BLaER1 treated with 17β-estradiol and CSF1 and Interleukin-3, amounts not matched to agents 10 nM and 100 nM (cell line): ENCODE measurements at regions not wholly inside any gene's neighbourhood (a gene's known extent, or its start where the extent isn't known, plus 50 kb on each side); places are given as distances from the start of the nearest gene placed in this dataset.

ENCODE experiments used
- H3K27ac ChIP-seq, 11 experiments: shearing (Covaris generic); formaldehyde crosslinking; 2 replicates each; pipeline ENCODE4 v1.8.1; 2022
- H3K27me3 ChIP-seq, 11 experiments: shearing (Covaris generic); formaldehyde crosslinking; 2 replicates each; pipeline ENCODE4 v1.8.1; 2022
- H3K36me3 ChIP-seq, 11 experiments: shearing (Covaris generic); formaldehyde crosslinking; 2 replicates each; pipeline ENCODE4 v1.8.1; 2022
- H3K4me1 ChIP-seq, 10 experiments: shearing (Covaris generic); formaldehyde crosslinking; 2 replicates each; pipeline ENCODE4 v1.8.1; 2022
- H3K4me2 ChIP-seq, 11 experiments: shearing (Covaris generic); formaldehyde crosslinking; 2 replicates each; pipeline ENCODE4 v1.8.1; 2022
- H3K4me3 ChIP-seq, 10 experiments: shearing (Covaris generic); formaldehyde crosslinking; 2 replicates each; pipeline ENCODE4 v1.8.1; 2022
- H3K9ac ChIP-seq, 11 experiments: shearing (Covaris generic); formaldehyde crosslinking; 2 replicates each; pipeline ENCODE4 v1.8.1; 2022
- H3K9me3 ChIP-seq, 11 experiments: shearing (Covaris generic); formaldehyde crosslinking; replicated peaks in 1 of 11; 2 replicates each; pipeline ENCODE4 v1.8.1; 2022
- H4K20me1 ChIP-seq, 11 experiments: shearing (Covaris generic); formaldehyde crosslinking; 2 replicates each; pipeline ENCODE4 v1.8.1; 2022
- Cebpa-rat ChIP-seq, 11 experiments: shearing (Covaris generic); IDR thresholded peaks; 2 replicates each; pipeline ENCODE4 v1.8.1; 2022

- H3K27me3 ChIP-seq = no peaks in the 10 kb centered on the region
- H3K36me3 ChIP-seq = no peaks in the 10 kb centered on the region
- H4K20me1 ChIP-seq = no peaks in the 10 kb centered on the region
- peaks cover 5 to 24% (median 11%) of the 10 kb centered on the region in 10 experiments; a peak in 16 of 20 replicates for H3K4me1 ChIP-seq
- H3K9me3 ChIP-seq = peaks cover 0 to 8% (median 0%) of the 10 kb centered on the region in 11 experiments; a peak in 1 of 22 replicates
- TF ChIP-seq Cebpa-rat (IDR thresholded peaks at IDR 0.05) = no peak
- H3K9ac ChIP-seq = no peak overlapping the region
- H3K27ac ChIP-seq = no peak overlapping the region; a peak in 1 of 22 replicates
- peak overlapping the region; percentile 6 to 56 (median 36); a peak in 16 of 22 replicates for H3K4me2 ChIP-seq
- H3K4me3 ChIP-seq = no peak overlapping the region
Observed at GRCh38 chr12:69157023-69157655, 82.2 kb upstream of the CPSF6 start.

- no peak overlapping the region for H3K27ac ChIP-seq
- H3K27me3 ChIP-seq = no peaks in the 10 kb centered on the region
- peaks cover under 1 to 5% (median 1%) of the 10 kb centered on the region in 10 experiments; a peak in 15 of 20 replicates for H3K4me1 ChIP-seq
- H4K20me1 ChIP-seq = no peaks in the 10 kb centered on the region
- peaks cover 0 to 8% (median 0%) of the 10 kb centered on the region in 11 experiments; a peak in 1 of 22 replicates for H3K9me3 ChIP-seq
- no peak overlapping the region for H3K9ac ChIP-seq
- no peak for TF ChIP-seq Cebpa-rat (IDR thresholded peaks at IDR 0.05)
- H3K36me3 ChIP-seq = no peaks in the 10 kb centered on the region
- no peak overlapping the region for H3K4me2 ChIP-seq
- H3K4me3 ChIP-seq = no peak overlapping the region
Observed at GRCh38 chr12:69161829-69162228, 77.5 kb upstream of the CPSF6 start.

GRCh38 chr12:69163681-69164362, 75.5 kb upstream of the CPSF6 start:
- Histone ChIP-seq H3K4me1 (0 out of 20 replicates have a peak, but pooled peaks cover 0 to 3% (median 0%) of the 10 kb centered on the region in 10 experiments), H3K4me3 (no peak overlapping the region), H3K9me3 (peaks cover 0 to 8% (median 0%) of the 10 kb centered on the region in 11 experiments; a peak in 1 of 22 replicates), H3K36me3 (no peaks in the 10 kb centered on the region), H3K27me3 (no peaks in the 10 kb centered on the region), H3K27ac (no peak overlapping the region), H3K4me2 (no peak overlapping the region), H4K20me1 (no peaks in the 10 kb centered on the region), H3K9ac (no peak overlapping the region)
- no peak for TF ChIP-seq Cebpa-rat (IDR thresholded peaks at IDR 0.05)

GRCh38 chr12:69167648-69168165, 71.7 kb upstream of the CPSF6 start:
- no peaks in the 10 kb centered on the region for H4K20me1 ChIP-seq
- no peak overlapping the region for H3K4me3 ChIP-seq
- no peaks in the 10 kb centered on the region for H3K4me1 ChIP-seq
- TF ChIP-seq Cebpa-rat (IDR thresholded peaks at IDR 0.05) = no peak
- no peaks in the 10 kb centered on the region for H3K36me3 ChIP-seq
- H3K27ac ChIP-seq = no peak overlapping the region
- no peaks in the 10 kb centered on the region for H3K27me3 ChIP-seq
- H3K4me2 ChIP-seq = no peak overlapping the region
- no peak overlapping the region for H3K9ac ChIP-seq
- no peaks in the 10 kb centered on the region for H3K9me3 ChIP-seq

GRCh38 chr12:69168363-69168762, 71.0 kb upstream of the CPSF6 start:
- no peaks in the 10 kb centered on the region for H4K20me1 ChIP-seq
- TF ChIP-seq Cebpa-rat (IDR thresholded peaks at IDR 0.05) = no peak
- no peak overlapping the region for H3K4me2 ChIP-seq
- no peaks in the 10 kb centered on the region for H3K9me3 ChIP-seq
- H3K4me1 ChIP-seq = no peaks in the 10 kb centered on the region
- no peaks in the 10 kb centered on the region for H3K36me3 ChIP-seq
- no peak overlapping the region for H3K9ac ChIP-seq
- H3K4me3 ChIP-seq = no peak overlapping the region
- H3K27ac ChIP-seq = no peak overlapping the region
- H3K27me3 ChIP-seq = no peaks in the 10 kb centered on the region

GRCh38 chr12:69168828-69169227, 70.5 kb upstream of the CPSF6 start:
- TF ChIP-seq Cebpa-rat (IDR thresholded peaks at IDR 0.05) = no peak

GRCh38 chr12:69170293-69170692, 69.1 kb upstream of the CPSF6 start:
- Histone ChIP-seq H3K36me3 (no peaks in the 10 kb centered on the region), H3K4me1 (no peaks in the 10 kb centered on the region), H3K27ac (no peak overlapping the region), H3K4me3 (no peak overlapping the region), H3K27me3 (no peaks in the 10 kb centered on the region), H3K4me2 (no peak overlapping the region), H4K20me1 (no peaks in the 10 kb centered on the region), H3K9me3 (peaks cover 0 to 4% (median 0%) of the 10 kb centered on the region in 11 experiments; a peak in 1 of 22 replicates), H3K9ac (no peak overlapping the region)
- no peak for TF ChIP-seq Cebpa-rat (IDR thresholded peaks at IDR 0.05)

More at GRCh38 chr12:69168828-69169227, 70.5 kb upstream of the CPSF6 start:
- H3K4me3 ChIP-seq = no peak overlapping the region
- H3K4me1 ChIP-seq = no peaks in the 10 kb centered on the region
- no peaks in the 10 kb centered on the region for H3K9me3 ChIP-seq
- no peaks in the 10 kb centered on the region for H3K36me3 ChIP-seq
- no peaks in the 10 kb centered on the region for H4K20me1 ChIP-seq
- H3K27ac ChIP-seq = no peak overlapping the region
- H3K9ac ChIP-seq = no peak overlapping the region
- no peak overlapping the region for H3K4me2 ChIP-seq
- no peaks in the 10 kb centered on the region for H3K27me3 ChIP-seq

GRCh38 chr12:69171881-69172280, 67.5 kb upstream of the CPSF6 start:
- H3K4me1 ChIP-seq = no peaks in the 10 kb centered on the region
- H3K9me3 ChIP-seq = peaks cover 0 to 16% (median 9%) of the 10 kb centered on the region in 11 experiments; a peak in 17 of 22 replicates
- TF ChIP-seq Cebpa-rat (IDR thresholded peaks at IDR 0.05) = no peak
- no peaks in the 10 kb centered on the region for H4K20me1 ChIP-seq
- no peak overlapping the region for H3K27ac ChIP-seq
- no peak overlapping the region for H3K4me3 ChIP-seq
- 0 out of 22 replicates have a peak, but pooled peaks cover 0 to 4% (median 0%) of the 10 kb centered on the region in 11 experiments for H3K36me3 ChIP-seq
- no peaks in the 10 kb centered on the region for H3K27me3 ChIP-seq
- H3K4me2 ChIP-seq = no peak overlapping the region
- H3K9ac ChIP-seq = no peak overlapping the region

- H3K9ac ChIP-seq = no peak overlapping the region
Observed at GRCh38 chr12:69172491-69172890, 66.9 kb upstream of the CPSF6 start.

More at GRCh38 chr12:69172491-69172890, 66.9 kb upstream of the CPSF6 start:
- H3K9me3 ChIP-seq = peaks cover 0 to 22% (median 11%) of the 10 kb centered on the region in 11 experiments; a peak in 17 of 22 replicates
- 0 out of 22 replicates have a peak, but pooled peaks cover 0 to 4% (median 0%) of the 10 kb centered on the region in 11 experiments for H3K36me3 ChIP-seq
- H3K4me2 ChIP-seq = no peak overlapping the region
- H4K20me1 ChIP-seq = no peaks in the 10 kb centered on the region
- H3K27me3 ChIP-seq = no peaks in the 10 kb centered on the region
- H3K4me1 ChIP-seq = no peaks in the 10 kb centered on the region
- no peak overlapping the region for H3K27ac ChIP-seq
- no peak overlapping the region for H3K4me3 ChIP-seq
- no peak for TF ChIP-seq Cebpa-rat (IDR thresholded peaks at IDR 0.05)
